Endodermal cell (in vitro differentiated cells): ENCODE measurements at regions not wholly inside any gene's neighbourhood (a gene's known extent, or its start where the extent isn't known, plus 50 kb on each side); places are given as distances from the start of the nearest gene placed in this dataset.
"Not testable (repeated sequence)": the region's sequence is repeated elsewhere in the genome, so short reads cannot be mapped to it uniquely, and the experiment has no call there.

Source experiments
- DNase-seq: peaks from one replicate; pipeline ENCODE4 v3.0.0-alpha.2; 2017
- H3K27ac ChIP-seq: 2 replicates; pipeline ENCODE4 v1.5.1; 2013; ENCODE audit warnings: mild to moderate bottlenecking, low read depth, low read length, moderate library complexity
- H3K27me3 ChIP-seq: 2 replicates; pipeline ENCODE4 v1.6.1; 2013; ENCODE audit warnings: mild to moderate bottlenecking, low read length, moderate library complexity; ENCODE audit not compliant: insufficient read depth, control insufficient read depth, poor library complexity, severe bottlenecking
- H3K36me3 ChIP-seq: 2 replicates; pipeline ENCODE4 v1.7.0; 2013; ENCODE audit warnings: mild to moderate bottlenecking, low read length, moderate library complexity; ENCODE audit not compliant: control insufficient read depth, insufficient read depth
- H3K4me1 ChIP-seq: one replicate; pipeline ENCODE4 v1.7.0; 2013; ENCODE audit warnings: low read length; ENCODE audit not compliant: control insufficient read depth, insufficient read depth
- H3K4me3 ChIP-seq: 2 replicates; pipeline ENCODE4 v1.5.1; 2013; ENCODE audit warnings: mild to moderate bottlenecking, low read length, moderate library complexity
- H3K9ac ChIP-seq: 2 replicates; pipeline ENCODE4 v1.6.1; 2013; ENCODE audit warnings: mild to moderate bottlenecking, low read length, moderate library complexity; ENCODE audit not compliant: poor library complexity, severe bottlenecking; ENCODE audit errors: extremely low read depth
- H3K9me3 ChIP-seq: 2 replicates; pipeline ENCODE4 v1.6.1; 2013; ENCODE audit warnings: mild to moderate bottlenecking, low read length, moderate library complexity; ENCODE audit not compliant: control insufficient read depth
- H3K27ac Mint-ChIP-seq: 2 replicates; pipeline ENCODE4 v1.8.0; 2020; ENCODE audit warnings: mixed read lengths
- H3K27me3 Mint-ChIP-seq: 2 replicates; pipeline ENCODE4 v1.8.0; 2021; ENCODE audit warnings: mild to moderate bottlenecking, mixed read lengths; ENCODE audit not compliant: insufficient read depth
- H3K36me3 Mint-ChIP-seq: 2 replicates; pipeline ENCODE4 v1.8.0; 2020; ENCODE audit warnings: low read depth, mixed read lengths
- H3K4me1 Mint-ChIP-seq: 2 replicates; pipeline ENCODE4 v1.8.0; 2020; ENCODE audit warnings: mixed read lengths
- H3K4me3 Mint-ChIP-seq: 2 replicates; pipeline ENCODE4 v1.8.0; 2020; ENCODE audit warnings: mild to moderate bottlenecking, moderate library complexity, mixed read lengths
- H3K9me3 Mint-ChIP-seq: 2 replicates; pipeline ENCODE4 v1.8.0; 2020; ENCODE audit warnings: mild to moderate bottlenecking, mixed read lengths
- CTCF ChIP-seq: fragments of 200-600 bp; sonication (generic); conservative IDR thresholded peaks from 2 replicates; pipeline ENCODE4 v1.5.0; 2021; ENCODE audit warnings: antibody characterized with exemption, mild to moderate bottlenecking
- WGBS, 2 experiments: methylation state at CpG; one replicate each; pipeline versions ENCODE4 v1.1.5 to v1.1.7; 2013; ENCODE audit warnings: missing lambda C conversion rate in 2 of 2, mixed read lengths in 1 of 2; ENCODE audit not compliant: insufficient coverage in 1 of 2, insufficient read length in 1 of 2; 5-methylcytosine and 5-hydroxymethylcytosine counted together

DNA sequence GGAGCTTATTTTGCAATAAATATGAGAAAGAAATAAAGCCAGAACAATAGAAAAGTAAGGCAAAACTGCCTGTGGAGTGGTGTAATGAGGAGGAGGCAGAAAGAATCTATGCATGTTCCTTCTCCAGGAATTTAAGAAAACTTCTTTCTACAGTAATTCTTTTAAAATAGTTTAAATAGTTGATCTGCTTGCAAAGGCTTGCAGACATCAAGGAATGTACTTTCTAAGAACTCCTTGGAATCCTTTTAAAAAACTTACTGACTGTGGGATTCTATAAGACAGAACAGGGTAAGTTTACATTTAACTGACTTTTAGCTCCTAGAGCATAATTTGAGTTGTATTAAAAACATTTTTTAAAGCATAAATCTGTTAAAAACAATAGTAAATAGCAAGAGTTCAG lies 63.2 kb upstream of the ALB start:
- no peak overlapping the region for H3K4me3 Mint-ChIP-seq

GRCh38 chr4:73335679-73336078 lies 68.4 kb upstream of the ALB start:
- no peaks in the 10 kb centered on the region for H3K36me3 ChIP-seq
- no peak overlapping the region for H3K4me3 ChIP-seq
- Mint-ChIP-seq H3K4me3 (no peak overlapping the region), H3K9me3 (peaks cover 9% of the 10 kb centered on the region), H3K27ac (no peak overlapping the region), H3K36me3 (no peaks in the 10 kb centered on the region), H3K4me1 (no peaks in the 10 kb centered on the region), H3K27me3 (no peaks in the 10 kb centered on the region)
- H3K27me3 ChIP-seq = no peaks in the 10 kb centered on the region
- peaks cover 6% of the 10 kb centered on the region for H3K9me3 ChIP-seq
- WGBS, 2 experiments = 95 to 100% methylated on average over 1 to 3 of the region's 3 CpGs
- H3K4me1 ChIP-seq = no peaks in the 10 kb centered on the region
- H3K9ac ChIP-seq = no peak overlapping the region
- no peak for TF ChIP-seq CTCF
- no peak overlapping the region for H3K27ac ChIP-seq
- DNase-seq = no peak

More for the DNA sequence above, 63.2 kb upstream of the ALB start:
- Mint-ChIP-seq H3K4me1 (peaks cover 21% of the 10 kb centered on the region), H3K27me3 (no peaks in the 10 kb centered on the region), H3K27ac (no peak overlapping the region), H3K9me3 (peaks cover 9% of the 10 kb centered on the region), H3K36me3 (no peaks in the 10 kb centered on the region)
- no peak for DNase-seq
- Histone ChIP-seq H3K9ac (no peak overlapping the region), H3K4me3 (no peak overlapping the region), H3K36me3 (no peaks in the 10 kb centered on the region), H3K4me1 (no peaks in the 10 kb centered on the region), H3K9me3 (peaks cover 6% of the 10 kb centered on the region), H3K27ac (no peak overlapping the region), H3K27me3 (no peaks in the 10 kb centered on the region)
- no peak for TF ChIP-seq CTCF

- H3K4me3 Mint-ChIP-seq, H3K4me1 ChIP-seq, H3K4me3 ChIP-seq, H3K27ac ChIP-seq, H3K36me3 ChIP-seq, H3K27ac Mint-ChIP-seq, H3K9me3 Mint-ChIP-seq, H3K9ac ChIP-seq, H3K27me3 Mint-ChIP-seq, H3K27me3 ChIP-seq, H3K36me3 Mint-ChIP-seq, DNase-seq, H3K9me3 ChIP-seq, H3K4me1 Mint-ChIP-seq: not testable (repeated sequence)
- 80 to 100% methylated on average over 1 to 2 of the region's 2 CpGs for WGBS, 2 experiments
These were observed 72.1 kb upstream of the ALB start for GRCh38 chr4:73332012-73332411.

DNA sequence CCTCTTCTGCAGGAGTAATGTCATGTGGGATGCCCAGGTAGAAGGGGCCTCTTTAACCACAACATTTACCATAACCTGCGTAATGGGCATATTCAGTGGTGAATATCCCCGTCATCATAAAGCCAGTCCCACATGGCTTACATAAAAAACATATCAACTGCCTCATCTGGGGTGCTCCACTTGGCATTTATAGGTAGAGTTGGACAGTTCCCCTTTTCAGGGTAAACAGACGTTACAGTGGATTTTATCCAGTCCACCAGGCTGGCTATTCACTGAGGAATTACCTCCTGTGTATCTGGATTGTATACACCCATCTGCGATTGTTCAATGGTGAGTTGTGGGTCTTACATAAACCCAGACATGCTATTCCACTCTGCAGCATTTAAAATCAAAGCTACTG lies 70.7 kb upstream of the ANKRD17 start:
- H3K9me3 ChIP-seq = peaks cover 5% of the 10 kb centered on the region
- Mint-ChIP-seq H3K27ac (no peak overlapping the region), H3K36me3 (no peaks in the 10 kb centered on the region), H3K4me3 (no peak overlapping the region), H3K27me3 (no peaks in the 10 kb centered on the region), H3K9me3 (peaks cover 14% of the 10 kb centered on the region), H3K4me1 (no peaks in the 10 kb centered on the region)
- no peaks in the 10 kb centered on the region for H3K4me1 ChIP-seq
- no peak overlapping the region for H3K9ac ChIP-seq
- no peak overlapping the region for H3K4me3 ChIP-seq
- no peak for DNase-seq
- no peak for TF ChIP-seq CTCF
- H3K27ac ChIP-seq = no peak overlapping the region
- H3K36me3 ChIP-seq = no peaks in the 10 kb centered on the region
- WGBS, 2 experiments = 86 to 94% methylated on average over 2 to 4 of the region's 4 CpGs
- H3K27me3 ChIP-seq = no peaks in the 10 kb centered on the region

- H3K36me3 Mint-ChIP-seq, H3K27me3 ChIP-seq, H3K4me1 Mint-ChIP-seq, H3K9ac ChIP-seq, H3K4me3 ChIP-seq, H3K4me3 Mint-ChIP-seq, H3K36me3 ChIP-seq, DNase-seq, H3K27me3 Mint-ChIP-seq, H3K27ac Mint-ChIP-seq, H3K4me1 ChIP-seq, H3K27ac ChIP-seq: not testable (repeated sequence)
- peaks cover 25% of the 10 kb centered on the region for H3K9me3 ChIP-seq
- whole genome bisulfite sequencing, 2 experiments = 93 to 95% methylated on average over 4 to 5 of the region's 5 CpGs
- peaks cover 38% of the 10 kb centered on the region for H3K9me3 Mint-ChIP-seq
These were observed 67.2 kb upstream of the ANKRD17 start for GRCh38 chr4:73325776-73326175.
